ENCODE measurements at regions not wholly inside any gene's neighbourhood (a gene's known extent, or its start where the extent isn't known, plus 50 kb on each side); places are given as distances from the start of the nearest gene placed in this dataset.

GRCh38 chr13:111491659-111492058 is 171.2 kb downstream of the TEX29 start:
- no peak for TF ChIP-seq CTCF (conservative IDR thresholded peaks at IDR 0.05)
- no peak for TF ChIP-seq EZH2 (IDR thresholded peaks at IDR 0.05; ENCODE audit: low read depth)

Measured in PC-9 (cell line).